ENCODE measurements at regions not wholly inside any gene's neighbourhood (a gene's known extent, or its start where the extent isn't known, plus 50 kb on each side); places are given as distances from the start of the nearest gene placed in this dataset.

DNA sequence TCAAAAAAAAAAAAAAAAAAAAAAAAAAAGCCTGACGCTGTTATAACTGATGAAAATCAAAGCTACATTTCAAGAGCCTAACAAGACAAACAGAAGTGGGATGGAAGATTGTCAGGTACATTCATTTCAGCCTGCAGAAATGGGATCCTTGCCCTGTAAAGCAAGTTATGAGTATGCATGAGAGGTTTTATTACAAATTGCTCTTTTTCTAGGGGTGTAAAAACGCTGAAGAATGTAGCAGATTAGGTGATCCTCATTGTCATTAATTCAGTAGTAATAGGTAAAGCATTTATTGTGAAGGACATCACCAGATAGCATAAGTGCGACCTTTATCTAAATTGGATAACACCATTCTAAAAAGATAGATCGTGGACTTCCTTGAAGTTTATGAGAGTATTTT, 208.3 kb downstream of the KCNJ2 start:
- TF ChIP-seq, protein P1, sequence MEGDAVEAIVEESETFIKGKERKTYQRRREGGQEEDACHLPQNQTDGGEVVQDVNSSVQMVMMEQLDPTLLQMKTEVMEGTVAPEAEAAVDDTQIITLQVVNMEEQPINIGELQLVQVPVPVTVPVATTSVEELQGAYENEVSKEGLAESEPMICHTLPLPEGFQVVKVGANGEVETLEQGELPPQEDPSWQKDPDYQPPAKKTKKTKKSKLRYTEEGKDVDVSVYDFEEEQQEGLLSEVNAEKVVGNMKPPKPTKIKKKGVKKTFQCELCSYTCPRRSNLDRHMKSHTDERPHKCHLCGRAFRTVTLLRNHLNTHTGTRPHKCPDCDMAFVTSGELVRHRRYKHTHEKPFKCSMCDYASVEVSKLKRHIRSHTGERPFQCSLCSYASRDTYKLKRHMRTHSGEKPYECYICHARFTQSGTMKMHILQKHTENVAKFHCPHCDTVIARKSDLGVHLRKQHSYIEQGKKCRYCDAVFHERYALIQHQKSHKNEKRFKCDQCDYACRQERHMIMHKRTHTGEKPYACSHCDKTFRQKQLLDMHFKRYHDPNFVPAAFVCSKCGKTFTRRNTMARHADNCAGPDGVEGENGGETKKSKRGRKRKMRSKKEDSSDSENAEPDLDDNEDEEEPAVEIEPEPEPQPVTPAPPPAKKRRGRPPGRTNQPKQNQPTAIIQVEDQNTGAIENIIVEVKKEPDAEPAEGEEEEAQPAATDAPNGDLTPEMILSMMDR (conservative IDR thresholded peaks at IDR 0.05; ENCODE audit: low read depth, low read length) = no peak
- no peak for TF ChIP-seq EZH2 (IDR thresholded peaks at IDR 0.05; ENCODE audit: low read length, unreplicated experiment)
